ENCODE measurements at regions not wholly inside any gene's neighbourhood (a gene's known extent, or its start where the extent isn't known, plus 50 kb on each side); places are given as distances from the start of the nearest gene placed in this dataset.

- H3K79me2 ChIP-seq (ENCODE audit: low read depth), result no peaks in the 10 kb centered on the region
- H3K4me1 ChIP-seq, result no peaks in the 10 kb centered on the region
- H3F3A ChIP-seq (ENCODE audit: low read depth), result no peaks in the 10 kb centered on the region
- no peaks in the 10 kb centered on the region for H3K36me3 Mint-ChIP-seq
- H3K36me3 ChIP-seq, result no peaks in the 10 kb centered on the region
- H4K20me1 ChIP-seq (ENCODE audit: low read depth), result no peaks in the 10 kb centered on the region
- no peaks in the 10 kb centered on the region for H3K9me3 ChIP-seq (ENCODE audit: low read depth)
- H3K27ac ChIP-seq, result no peak overlapping the region
- DNase-seq (ENCODE audit: low spot score), result no peak
- H3K4me3 ChIP-seq, result no peak overlapping the region
- TF ChIP-seq CTCF (IDR thresholded peaks at IDR 0.05) (no peak), EZH2 (IDR thresholded peaks at IDR 0.05) (no peak), EZH2phosphoT487 (IDR thresholded peaks at IDR 0.05) (no peak)
- H3K4me3 Mint-ChIP-seq, result no peak overlapping the region
- H3K27me3 ChIP-seq, result no peaks in the 10 kb centered on the region
- no peaks in the 10 kb centered on the region for H3K4me1 Mint-ChIP-seq
- H2AFZ ChIP-seq (replicated peaks), result peak overlapping the region; percentile 42
- no peaks in the 10 kb centered on the region for H3K9me3 Mint-ChIP-seq
- H3K9ac ChIP-seq, result no peak overlapping the region
- H3K4me2 ChIP-seq, result no peak overlapping the region
- H3K27ac Mint-ChIP-seq, result no peak overlapping the region
- peaks cover 3% of the 10 kb centered on the region for H3K27me3 Mint-ChIP-seq (ENCODE audit: insufficient read depth, low read depth)
Measured at GRCh38 chr6:154606860-154607259, 96.4 kb upstream of the CNKSR3 start.

DNA sequence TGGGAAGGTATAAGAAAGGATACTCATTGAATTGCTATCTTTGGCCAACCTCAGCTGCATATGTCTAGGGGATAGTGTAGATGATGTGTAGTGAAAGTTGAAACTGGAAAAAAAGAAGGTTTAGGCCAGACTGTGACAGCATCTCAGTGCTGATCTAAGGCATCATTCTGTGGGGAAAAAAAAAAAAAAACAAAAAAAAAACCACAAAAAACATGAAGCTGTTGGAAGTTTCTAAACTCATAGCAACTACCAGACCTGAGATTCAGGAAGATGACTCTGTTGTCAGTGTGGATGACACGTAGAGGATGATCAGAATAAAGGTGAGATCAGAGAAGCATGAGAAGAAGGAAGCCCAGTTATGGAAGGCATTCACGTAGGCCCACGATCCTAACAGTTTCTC lies 100.8 kb upstream of the CNKSR3 start:
- Histone ChIP-seq H3K4me2 (no peak overlapping the region), H3K4me1 (no peaks in the 10 kb centered on the region), H3F3A (ENCODE audit: low read depth) (no peaks in the 10 kb centered on the region), H3K27me3 (no peaks in the 10 kb centered on the region), H2AFZ (replicated peaks) (no peak overlapping the region), H3K79me2 (ENCODE audit: low read depth) (no peaks in the 10 kb centered on the region), H3K27ac (no peak overlapping the region), H3K4me3 (no peak overlapping the region), H3K36me3 (no peaks in the 10 kb centered on the region), H4K20me1 (ENCODE audit: low read depth) (no peaks in the 10 kb centered on the region), H3K9me3 (ENCODE audit: low read depth) (no peaks in the 10 kb centered on the region), H3K9ac (no peak overlapping the region)
- no peaks in the 10 kb centered on the region for H3K4me1 Mint-ChIP-seq
- no peaks in the 10 kb centered on the region for H3K9me3 Mint-ChIP-seq
- DNase-seq (ENCODE audit: low spot score), result no peak
- H3K27ac Mint-ChIP-seq, result no peak overlapping the region
- H3K27me3 Mint-ChIP-seq (ENCODE audit: insufficient read depth, low read depth), result peaks cover 3% of the 10 kb centered on the region
- H3K36me3 Mint-ChIP-seq, result no peaks in the 10 kb centered on the region
- TF ChIP-seq EZH2 (IDR thresholded peaks at IDR 0.05), result no peak
- no peak for TF ChIP-seq CTCF (IDR thresholded peaks at IDR 0.05)
- no peak for TF ChIP-seq EZH2phosphoT487 (IDR thresholded peaks at IDR 0.05)
- no peak overlapping the region for H3K4me3 Mint-ChIP-seq

DNA sequence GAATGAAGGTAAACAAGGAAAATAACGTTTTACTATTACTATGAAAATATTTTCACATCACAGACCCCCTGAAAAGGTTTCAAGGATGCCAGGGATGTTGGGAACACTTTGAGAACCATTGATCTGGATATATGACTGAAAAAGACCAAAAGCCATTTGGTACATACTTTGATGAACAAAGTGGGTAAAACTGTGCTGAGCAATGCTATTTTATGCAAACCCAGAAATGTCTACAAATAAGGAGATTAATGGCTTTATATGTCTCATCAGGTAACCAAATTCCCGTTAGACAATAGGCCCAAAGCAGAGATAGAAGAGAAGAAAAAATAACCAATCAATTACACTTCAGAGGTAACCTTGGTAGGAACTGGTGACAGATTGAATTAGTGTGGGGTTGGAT lies 101.4 kb upstream of the CNKSR3 start:
- Histone ChIP-seq H3F3A (ENCODE audit: low read depth) (no peaks in the 10 kb centered on the region), H3K4me1 (no peaks in the 10 kb centered on the region), H3K36me3 (no peaks in the 10 kb centered on the region), H4K20me1 (ENCODE audit: low read depth) (no peaks in the 10 kb centered on the region), H3K79me2 (ENCODE audit: low read depth) (no peaks in the 10 kb centered on the region), H3K4me2 (no peak overlapping the region), H3K27me3 (no peaks in the 10 kb centered on the region), H3K4me3 (no peak overlapping the region), H3K27ac (no peak overlapping the region), H3K9ac (no peak overlapping the region), H2AFZ (replicated peaks) (no peak overlapping the region), H3K9me3 (ENCODE audit: low read depth) (no peaks in the 10 kb centered on the region)
- Mint-ChIP-seq H3K27me3 (ENCODE audit: insufficient read depth, low read depth) (peaks cover 4% of the 10 kb centered on the region), H3K9me3 (no peaks in the 10 kb centered on the region), H3K4me3 (no peak overlapping the region), H3K27ac (no peak overlapping the region), H3K36me3 (no peaks in the 10 kb centered on the region), H3K4me1 (no peaks in the 10 kb centered on the region)
- TF ChIP-seq EZH2 (IDR thresholded peaks at IDR 0.05), result no peak
- no peak for TF ChIP-seq CTCF (IDR thresholded peaks at IDR 0.05)
- no peak for TF ChIP-seq EZH2phosphoT487 (IDR thresholded peaks at IDR 0.05)
- no peak for DNase-seq (ENCODE audit: low spot score)

Measured in neural progenitor cell (in vitro differentiated cells).